Osteocyte (in vitro differentiated cells): ENCODE measurements at regions not wholly inside any gene's neighbourhood (a gene's known extent, or its start where the extent isn't known, plus 50 kb on each side); places are given as distances from the start of the nearest gene placed in this dataset.

ENCODE experiments used
- DNase-seq: peaks from one replicate; pipeline ENCODE4 v3.0.0; 2021; ENCODE audit warnings: mixed read lengths; ENCODE audit not compliant: unreplicated experiment; ENCODE audit errors: extremely low spot score
- H3K27ac Mint-ChIP-seq: one replicate; pipeline ENCODE4 v1.8.0; 2021; ENCODE audit warnings: mild to moderate bottlenecking, mixed read lengths; ENCODE audit not compliant: unreplicated experiment
- H3K27me3 Mint-ChIP-seq: one replicate; pipeline ENCODE4 v1.8.0; 2021; ENCODE audit warnings: mixed read lengths; ENCODE audit not compliant: unreplicated experiment
- H3K36me3 Mint-ChIP-seq: one replicate; pipeline ENCODE4 v1.8.0; 2021; ENCODE audit warnings: mixed read lengths; ENCODE audit not compliant: unreplicated experiment
- H3K4me1 Mint-ChIP-seq: one replicate; pipeline ENCODE4 v1.8.0; 2021; ENCODE audit warnings: mixed read lengths; ENCODE audit not compliant: unreplicated experiment
- H3K4me3 Mint-ChIP-seq: one replicate; pipeline ENCODE4 v1.8.0; 2021; ENCODE audit warnings: mild to moderate bottlenecking, moderate library complexity, mixed read lengths; ENCODE audit not compliant: unreplicated experiment
- H3K9me3 Mint-ChIP-seq: one replicate; pipeline ENCODE4 v1.8.0; 2021; ENCODE audit warnings: mixed read lengths; ENCODE audit not compliant: unreplicated experiment
- TF ChIP-seq, protein P1 (sequence below): fragments of 200-600 bp; sonication (generic); IDR thresholded peaks from 2 replicates; pipeline ENCODE4 v1.5.0; 2021; ENCODE audit warnings: antibody characterized with exemption, mild to moderate bottlenecking, moderate library complexity

GRCh38 chr5:155512329-155512728, 498.8 kb downstream of the KIF4B start:
- H3K9me3 Mint-ChIP-seq: no peaks in the 10 kb centered on the region
- H3K36me3 Mint-ChIP-seq: no peaks in the 10 kb centered on the region
- no peak overlapping the region for H3K4me3 Mint-ChIP-seq
- no peak for DNase-seq
- TF ChIP-seq, protein P1, sequence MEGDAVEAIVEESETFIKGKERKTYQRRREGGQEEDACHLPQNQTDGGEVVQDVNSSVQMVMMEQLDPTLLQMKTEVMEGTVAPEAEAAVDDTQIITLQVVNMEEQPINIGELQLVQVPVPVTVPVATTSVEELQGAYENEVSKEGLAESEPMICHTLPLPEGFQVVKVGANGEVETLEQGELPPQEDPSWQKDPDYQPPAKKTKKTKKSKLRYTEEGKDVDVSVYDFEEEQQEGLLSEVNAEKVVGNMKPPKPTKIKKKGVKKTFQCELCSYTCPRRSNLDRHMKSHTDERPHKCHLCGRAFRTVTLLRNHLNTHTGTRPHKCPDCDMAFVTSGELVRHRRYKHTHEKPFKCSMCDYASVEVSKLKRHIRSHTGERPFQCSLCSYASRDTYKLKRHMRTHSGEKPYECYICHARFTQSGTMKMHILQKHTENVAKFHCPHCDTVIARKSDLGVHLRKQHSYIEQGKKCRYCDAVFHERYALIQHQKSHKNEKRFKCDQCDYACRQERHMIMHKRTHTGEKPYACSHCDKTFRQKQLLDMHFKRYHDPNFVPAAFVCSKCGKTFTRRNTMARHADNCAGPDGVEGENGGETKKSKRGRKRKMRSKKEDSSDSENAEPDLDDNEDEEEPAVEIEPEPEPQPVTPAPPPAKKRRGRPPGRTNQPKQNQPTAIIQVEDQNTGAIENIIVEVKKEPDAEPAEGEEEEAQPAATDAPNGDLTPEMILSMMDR: no peak
- no peaks in the 10 kb centered on the region for H3K4me1 Mint-ChIP-seq
- H3K27ac Mint-ChIP-seq: no peak overlapping the region
- H3K27me3 Mint-ChIP-seq: no peaks in the 10 kb centered on the region

GRCh38 chr5:155514105-155514563, 500.6 kb downstream of the KIF4B start:
- no peaks in the 10 kb centered on the region for H3K27me3 Mint-ChIP-seq
- H3K4me3 Mint-ChIP-seq: no peak overlapping the region
- DNase-seq: no peak
- no peaks in the 10 kb centered on the region for H3K9me3 Mint-ChIP-seq
- H3K27ac Mint-ChIP-seq: no peak overlapping the region
- TF ChIP-seq, protein P1: no peak
- no peaks in the 10 kb centered on the region for H3K36me3 Mint-ChIP-seq
- H3K4me1 Mint-ChIP-seq: no peaks in the 10 kb centered on the region

DNA sequence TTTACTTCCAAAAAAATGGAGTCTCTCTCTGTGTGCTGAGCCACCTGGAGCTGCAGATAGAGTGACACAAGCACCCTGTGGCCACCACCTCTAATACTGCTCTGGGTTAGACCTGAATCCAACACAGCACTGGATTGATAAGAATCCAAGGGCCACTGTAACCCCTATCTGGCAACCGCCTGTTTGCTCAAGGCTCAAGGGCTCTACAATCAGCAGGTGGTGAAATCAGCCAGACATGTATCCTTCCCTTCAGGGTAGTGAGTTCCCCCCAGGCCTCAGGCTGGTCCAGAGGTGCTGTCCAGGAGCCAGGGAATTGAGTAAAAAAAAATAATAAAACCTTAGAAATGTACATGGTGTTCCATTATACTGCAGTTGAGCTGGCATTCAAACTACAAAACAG, 509.0 kb downstream of the KIF4B start:
- no peaks in the 10 kb centered on the region for H3K9me3 Mint-ChIP-seq
- H3K27ac Mint-ChIP-seq: no peak overlapping the region
- no peak overlapping the region for H3K4me3 Mint-ChIP-seq
- no peaks in the 10 kb centered on the region for H3K36me3 Mint-ChIP-seq
- DNase-seq: no peak
- H3K27me3 Mint-ChIP-seq: no peaks in the 10 kb centered on the region
- no peaks in the 10 kb centered on the region for H3K4me1 Mint-ChIP-seq
- TF ChIP-seq, protein P1: no peak

DNA sequence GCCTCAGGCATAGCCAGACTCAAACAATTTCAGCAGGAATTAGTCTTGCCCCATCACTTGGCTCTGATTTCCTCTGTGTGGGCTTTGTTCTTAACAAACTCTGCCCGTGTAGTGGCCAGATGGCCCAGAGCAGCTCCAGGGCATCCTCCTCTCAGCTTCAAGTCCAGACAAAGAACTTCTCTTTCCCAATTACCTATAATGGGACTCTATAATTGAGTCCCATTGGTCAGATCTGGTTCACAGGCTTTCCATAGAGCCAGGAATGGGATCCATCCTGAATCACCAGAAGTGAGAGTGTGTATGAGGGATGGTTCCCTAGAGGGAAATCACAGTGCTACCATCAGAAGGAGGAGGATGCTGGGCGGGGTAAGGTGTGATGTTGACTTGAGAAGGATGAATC, 515.8 kb downstream of the KIF4B start:
- Mint-ChIP-seq H3K27me3 (no peaks in the 10 kb centered on the region), H3K27ac (no peak overlapping the region), H3K36me3 (no peaks in the 10 kb centered on the region), H3K4me1 (no peaks in the 10 kb centered on the region), H3K9me3 (no peaks in the 10 kb centered on the region), H3K4me3 (no peak overlapping the region)
- TF ChIP-seq, protein P1: no peak
- no peak for DNase-seq

- no peaks in the 10 kb centered on the region for H3K27me3 Mint-ChIP-seq
- no peaks in the 10 kb centered on the region for H3K4me1 Mint-ChIP-seq
- H3K9me3 Mint-ChIP-seq: no peaks in the 10 kb centered on the region
- H3K36me3 Mint-ChIP-seq: no peaks in the 10 kb centered on the region
- TF ChIP-seq, protein P1: no peak
- no peak overlapping the region for H3K27ac Mint-ChIP-seq
- no peak overlapping the region for H3K4me3 Mint-ChIP-seq
- no peak for DNase-seq
Observed at GRCh38 chr5:155530046-155530445, 516.5 kb downstream of the KIF4B start.
